GM23248 (cell line): ENCODE measurements at regions not wholly inside any gene's neighbourhood (a gene's known extent, or its start where the extent isn't known, plus 50 kb on each side); places are given as distances from the start of the nearest gene placed in this dataset.

Experiments
- DNase-seq: peaks from one replicate; pipeline ENCODE4 v3.0.0-alpha.2; 2015
- H2AFZ ChIP-seq: fragments of 200-600 bp; sonication (generic); 2 replicates; pipeline ENCODE4 v1.6.1; 2016; ENCODE audit warnings: antibody characterized with exemption
- H3F3A ChIP-seq: fragments of 200-600 bp; sonication (generic); 2 replicates; pipeline ENCODE4 v1.6.1; 2016; ENCODE audit warnings: mild to moderate bottlenecking, antibody characterized with exemption, mixed run types; ENCODE audit not compliant: insufficient read depth
- H3K27ac ChIP-seq: fragments of 200-600 bp; sonication (generic); 2 replicates; pipeline ENCODE4 v1.5.1; 2016; ENCODE audit warnings: mild to moderate bottlenecking
- H3K27me3 ChIP-seq: fragments of 200-600 bp; sonication (generic); replicated peaks from 2 replicates; pipeline ENCODE4 v1.6.1; 2016; ENCODE audit warnings: mild to moderate bottlenecking; ENCODE audit not compliant: insufficient read depth
- H3K36me3 ChIP-seq: fragments of 200-600 bp; sonication (generic); 2 replicates; pipeline ENCODE4 v1.6.1; 2016; ENCODE audit warnings: low read depth, mild to moderate bottlenecking
- H3K4me1 ChIP-seq: fragments of 200-600 bp; sonication (generic); 2 replicates; pipeline ENCODE4 v1.6.1; 2016; ENCODE audit warnings: mild to moderate bottlenecking; ENCODE audit not compliant: insufficient read depth
- H3K4me2 ChIP-seq: fragments of 200-600 bp; sonication (generic); one replicate; pipeline ENCODE4 v1.6.1; 2016; ENCODE audit warnings: mild to moderate bottlenecking; ENCODE audit not compliant: unreplicated experiment
- H3K4me3 ChIP-seq: fragments of 200-600 bp; sonication (generic); 2 replicates; pipeline ENCODE4 v1.5.1; 2016; ENCODE audit warnings: mild to moderate bottlenecking
- H3K79me2 ChIP-seq: fragments of 200-600 bp; sonication (generic); 2 replicates; pipeline ENCODE4 v1.6.1; 2016; ENCODE audit warnings: mild to moderate bottlenecking; ENCODE audit not compliant: insufficient read depth
- H3K9ac ChIP-seq: fragments of 200-600 bp; sonication (generic); 2 replicates; pipeline ENCODE4 v1.6.1; 2016; ENCODE audit warnings: mild to moderate bottlenecking
- H3K9me2 ChIP-seq: fragments of 200-600 bp; sonication (generic); 2 replicates; pipeline ENCODE4 v1.6.1; 2016; ENCODE audit warnings: mixed run types, mild to moderate bottlenecking, moderate library complexity; ENCODE audit not compliant: insufficient read depth
- H3K9me3 ChIP-seq: fragments of 200-600 bp; sonication (generic); one replicate; pipeline ENCODE4 v1.6.1; 2017; ENCODE audit warnings: low read depth
- H4K20me1 ChIP-seq: fragments of 200-600 bp; sonication (generic); 2 replicates; pipeline ENCODE4 v1.6.0; 2016; ENCODE audit not compliant: insufficient read depth
- EZH2 ChIP-seq: fragments of 200-600 bp; sonication (generic); IDR thresholded peaks from 2 replicates; pipeline ENCODE4 v1.6.1; 2018; ENCODE audit warnings: antibody characterized with exemption, mild to moderate bottlenecking; ENCODE audit not compliant: insufficient read depth, poor library complexity, severe bottlenecking
- EZH2phosphoT487 ChIP-seq: fragments of 200-600 bp; sonication (generic); IDR thresholded peaks from 2 replicates; pipeline ENCODE4 v1.6.1; 2018; ENCODE audit warnings: antibody characterized with exemption, moderate library complexity, mild to moderate bottlenecking, low read depth; ENCODE audit not compliant: insufficient read depth
- WGBS, 2 experiments: methylation state at CpG; one replicate each; pipeline ENCODE4 v1.1.6; 2015 to 2017; ENCODE audit warnings: low lambda C conversion rate in 2 of 2, low coverage in 1 of 2; ENCODE audit errors: missing lambda C conversion rate in 2 of 2; 5-methylcytosine and 5-hydroxymethylcytosine counted together
- in situ Hi-C: fragments of 300-500 bp; cut with MboI; formaldehyde crosslinking; loops from 2 replicates; pipeline ENCODE4 v1.15.0; 2020

DNA sequence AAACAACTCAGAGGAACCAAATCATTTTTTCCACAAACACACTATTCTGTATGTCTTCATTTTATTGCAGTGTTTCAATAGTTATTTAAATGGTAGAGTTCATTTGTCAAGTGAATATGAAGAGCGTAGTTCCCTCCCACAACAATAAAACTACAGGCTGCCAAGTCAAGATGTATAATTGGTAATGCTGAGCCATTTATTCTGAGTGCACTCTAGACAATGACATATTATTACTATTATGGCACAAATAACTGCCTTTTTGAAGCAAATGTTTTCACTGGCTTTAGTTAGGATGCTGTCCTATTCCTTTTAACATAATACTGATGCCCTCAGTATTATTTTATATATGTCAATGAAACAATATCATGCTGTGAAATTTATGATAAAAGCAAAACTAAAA lies 102.7 kb upstream of the PCDH15 start:
- Histone ChIP-seq H3K4me3 (no peak overlapping the region), H3K27ac (no peak overlapping the region), H3F3A (no peaks in the 10 kb centered on the region), H3K79me2 (no peaks in the 10 kb centered on the region), H3K27me3 (no peaks in the 10 kb centered on the region), H3K4me2 (no peak overlapping the region), H3K9me3 (no peaks in the 10 kb centered on the region), H4K20me1 (no peaks in the 10 kb centered on the region), H3K36me3 (no peaks in the 10 kb centered on the region), H3K4me1 (no peaks in the 10 kb centered on the region), H3K9ac (no peak overlapping the region), H3K9me2 (no peaks in the 10 kb centered on the region), H2AFZ (no peak overlapping the region)
- in situ Hi-C loops, result no loop called here
- WGBS, 2 experiments, result 50 to 66% methylated on average over 1 of the region's 1 CpG
- no peak for DNase-seq
- TF ChIP-seq EZH2phosphoT487 (no peak), EZH2 (no peak)

- Histone ChIP-seq H3K4me1 (no peaks in the 10 kb centered on the region), H3K36me3 (no peaks in the 10 kb centered on the region), H3F3A (no peaks in the 10 kb centered on the region), H3K9me3 (no peaks in the 10 kb centered on the region), H3K27ac (no peak overlapping the region), H4K20me1 (no peaks in the 10 kb centered on the region), H3K27me3 (no peaks in the 10 kb centered on the region), H3K9ac (no peak overlapping the region), H2AFZ (no peak overlapping the region), H3K4me3 (no peak overlapping the region), H3K4me2 (no peak overlapping the region), H3K9me2 (no peaks in the 10 kb centered on the region), H3K79me2 (no peaks in the 10 kb centered on the region)
- no peak for DNase-seq
- in situ Hi-C loops, result no loop called here
- 54 to 71% methylated on average over 1 of the region's 1 CpG for WGBS, 2 experiments
- TF ChIP-seq EZH2 (no peak), EZH2phosphoT487 (no peak)
These were observed 99.6 kb upstream of the PCDH15 start for GRCh38 chr10:54900584-54900983.

- no peak overlapping the region for H3K4me3 ChIP-seq
- H3K79me2 ChIP-seq, result no peaks in the 10 kb centered on the region
- H3K9me2 ChIP-seq, result no peaks in the 10 kb centered on the region
- H3F3A ChIP-seq, result no peaks in the 10 kb centered on the region
- H4K20me1 ChIP-seq, result no peaks in the 10 kb centered on the region
- no peak overlapping the region for H2AFZ ChIP-seq
- TF ChIP-seq EZH2 (no peak), EZH2phosphoT487 (no peak)
- H3K4me2 ChIP-seq, result no peak overlapping the region
- H3K36me3 ChIP-seq, result no peaks in the 10 kb centered on the region
- no peaks in the 10 kb centered on the region for H3K27me3 ChIP-seq
- H3K27ac ChIP-seq, result no peak overlapping the region
- H3K9ac ChIP-seq, result no peak overlapping the region
- H3K9me3 ChIP-seq, result no peaks in the 10 kb centered on the region
- no peak for DNase-seq
- WGBS, 2 experiments, result 41 to 48% methylated on average over 5 of the region's 5 CpGs
- in situ Hi-C loops, result no loop called here
- H3K4me1 ChIP-seq, result no peaks in the 10 kb centered on the region
These were observed 80.0 kb upstream of the PCDH15 start for GRCh38 chr10:54880996-54881395.

DNA sequence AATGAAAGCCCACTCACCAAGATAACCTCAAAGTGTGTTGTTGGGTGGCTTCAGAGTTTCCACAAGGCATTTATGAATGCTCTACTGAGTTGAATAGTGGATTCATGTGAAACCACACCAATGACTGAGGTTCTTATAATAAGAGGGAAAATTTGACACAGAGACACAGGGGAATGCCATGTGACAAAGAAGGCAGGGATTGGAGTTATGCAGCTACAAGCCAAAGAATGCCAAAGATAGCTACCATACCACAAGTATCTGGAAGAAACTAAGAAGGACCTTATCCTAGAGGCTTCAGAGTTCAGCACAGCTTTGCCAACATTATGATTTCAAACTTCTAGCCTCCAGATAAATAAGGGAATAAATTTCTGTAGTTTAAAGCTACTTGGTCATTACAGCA lies 68.0 kb upstream of the PCDH15 start:
- H4K20me1 ChIP-seq, result no peaks in the 10 kb centered on the region
- H3K4me1 ChIP-seq, result no peaks in the 10 kb centered on the region
- H3K4me3 ChIP-seq, result no peak overlapping the region
- H3K9ac ChIP-seq, result no peak overlapping the region
- H3K9me3 ChIP-seq, result no peaks in the 10 kb centered on the region
- H3K4me2 ChIP-seq, result no peak overlapping the region
- no peaks in the 10 kb centered on the region for H3K27me3 ChIP-seq
- TF ChIP-seq EZH2, result no peak
- no peak for TF ChIP-seq EZH2phosphoT487
- H3K36me3 ChIP-seq, result no peaks in the 10 kb centered on the region
- no peaks in the 10 kb centered on the region for H3F3A ChIP-seq
- DNase-seq, result no peak
- H3K9me2 ChIP-seq, result no peaks in the 10 kb centered on the region
- in situ Hi-C loops, result no loop called here
- H2AFZ ChIP-seq, result no peak overlapping the region
- H3K27ac ChIP-seq, result no peak overlapping the region
- no peaks in the 10 kb centered on the region for H3K79me2 ChIP-seq

- no peaks in the 10 kb centered on the region for H4K20me1 ChIP-seq
- TF ChIP-seq EZH2 (no peak), EZH2phosphoT487 (no peak)
- H3F3A ChIP-seq, result no peaks in the 10 kb centered on the region
- H3K27ac ChIP-seq, result no peak overlapping the region
- no peaks in the 10 kb centered on the region for H3K36me3 ChIP-seq
- in situ Hi-C loops, result no loop called here
- no peak overlapping the region for H3K9ac ChIP-seq
- no peak overlapping the region for H3K4me2 ChIP-seq
- H3K4me1 ChIP-seq, result no peaks in the 10 kb centered on the region
- no peak for DNase-seq
- H3K9me3 ChIP-seq, result no peaks in the 10 kb centered on the region
- H3K27me3 ChIP-seq, result no peaks in the 10 kb centered on the region
- no peaks in the 10 kb centered on the region for H3K9me2 ChIP-seq
- H3K79me2 ChIP-seq, result no peaks in the 10 kb centered on the region
- no peak overlapping the region for H3K4me3 ChIP-seq
- H2AFZ ChIP-seq, result no peak overlapping the region
These were observed 65.6 kb upstream of the PCDH15 start for GRCh38 chr10:54866666-54867065.
